Kidney glomerular epithelial cell (primary cell): ENCODE measurements at regions not wholly inside any gene's neighbourhood (a gene's known extent, or its start where the extent isn't known, plus 50 kb on each side); places are given as distances from the start of the nearest gene placed in this dataset.

Experiments
- DNase-seq: peaks from one replicate; lab custom pipeline; 2025; lab: John Stamatoyannopoulos, UW

DNA sequence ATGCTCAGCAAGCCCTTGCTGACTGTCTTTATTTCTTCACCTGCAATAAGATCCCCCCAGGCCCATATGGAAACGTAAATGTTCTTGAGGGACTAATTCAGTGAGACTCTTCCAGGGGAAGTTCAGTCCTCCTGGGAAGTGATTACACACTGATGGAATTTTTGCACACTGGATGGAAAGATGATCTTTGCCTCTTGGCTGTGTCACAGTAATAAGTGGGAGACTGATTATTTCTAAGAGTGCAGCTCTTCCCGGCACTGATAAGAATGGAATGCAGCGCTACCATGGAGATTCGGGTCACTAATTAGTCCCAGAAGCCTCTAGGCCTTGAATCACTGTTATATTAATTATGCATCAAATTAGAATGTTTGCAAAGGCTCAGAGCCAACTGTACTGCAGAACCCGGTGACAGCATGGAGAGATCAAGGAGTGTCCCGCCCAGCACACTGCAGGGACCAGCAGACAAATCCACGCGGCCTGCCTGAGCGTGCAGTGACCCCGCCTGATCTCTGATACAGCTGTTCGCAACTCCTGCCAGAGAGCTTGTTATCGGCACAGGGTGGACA, 178.3 kb downstream of the SNX19 start:
- peak; percentile 97 for DNase-seq

GRCh38 chr11:130738611-130739010, 177.7 kb downstream of the SNX19 start:
- peak; percentile 83 for DNase-seq

- peak; percentile 10 for DNase-seq
These were observed 175.5 kb downstream of the SNX19 start for GRCh38 chr11:130740819-130741218.

GRCh38 chr11:130744794-130745193, 171.5 kb downstream of the SNX19 start:
- no peak for DNase-seq

DNA sequence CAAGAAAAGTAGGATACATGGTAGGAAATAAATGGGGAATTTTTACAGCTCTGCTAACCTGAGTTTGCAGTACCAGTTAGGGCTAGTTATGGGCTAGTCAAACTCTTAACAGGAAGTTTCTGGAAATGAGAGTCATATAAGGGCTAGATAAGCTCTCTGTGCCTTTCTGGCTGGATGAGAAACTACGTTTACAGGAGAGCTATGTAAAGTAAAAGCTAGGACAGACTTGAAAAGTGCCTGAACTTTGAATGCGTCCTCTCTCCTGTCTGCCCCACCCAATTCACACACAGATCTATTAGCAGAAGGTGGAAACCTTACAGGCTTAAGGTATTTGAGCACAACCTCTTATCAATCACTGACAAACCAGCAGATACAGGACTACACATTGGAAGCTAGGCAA, 167.1 kb downstream of the SNX19 start:
- DNase-seq: no peak

DNA sequence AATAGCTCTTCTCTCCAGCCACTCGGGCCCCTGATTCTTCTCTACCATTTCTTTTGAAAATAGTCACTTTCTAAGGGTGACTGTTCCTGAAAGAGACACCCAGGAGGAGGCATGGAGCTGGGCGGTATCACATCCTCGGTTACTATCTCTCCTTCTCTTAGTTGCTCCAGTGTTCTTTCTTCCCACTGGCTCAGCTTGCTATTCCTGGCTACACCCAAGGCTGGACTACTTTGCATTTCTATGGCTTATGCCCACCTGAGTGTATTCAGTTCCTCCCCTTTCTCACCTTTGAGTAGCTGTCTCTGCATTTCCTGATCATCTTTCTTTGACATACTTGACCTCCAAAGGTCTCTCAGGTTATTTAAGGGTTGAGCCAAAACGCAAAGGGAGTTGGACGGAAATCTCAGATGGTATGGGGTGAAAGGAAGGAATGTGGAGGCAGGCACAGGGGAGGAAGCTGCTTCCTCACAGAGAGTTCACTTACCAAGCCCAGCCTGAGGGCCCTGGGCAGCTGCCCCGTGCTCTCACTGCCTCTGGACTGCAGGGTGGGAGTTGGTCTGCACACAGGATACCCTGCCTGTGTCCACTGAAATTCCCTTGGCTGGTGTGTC, 155.7 kb downstream of the SNX19 start:
- DNase-seq: no peak

DNA sequence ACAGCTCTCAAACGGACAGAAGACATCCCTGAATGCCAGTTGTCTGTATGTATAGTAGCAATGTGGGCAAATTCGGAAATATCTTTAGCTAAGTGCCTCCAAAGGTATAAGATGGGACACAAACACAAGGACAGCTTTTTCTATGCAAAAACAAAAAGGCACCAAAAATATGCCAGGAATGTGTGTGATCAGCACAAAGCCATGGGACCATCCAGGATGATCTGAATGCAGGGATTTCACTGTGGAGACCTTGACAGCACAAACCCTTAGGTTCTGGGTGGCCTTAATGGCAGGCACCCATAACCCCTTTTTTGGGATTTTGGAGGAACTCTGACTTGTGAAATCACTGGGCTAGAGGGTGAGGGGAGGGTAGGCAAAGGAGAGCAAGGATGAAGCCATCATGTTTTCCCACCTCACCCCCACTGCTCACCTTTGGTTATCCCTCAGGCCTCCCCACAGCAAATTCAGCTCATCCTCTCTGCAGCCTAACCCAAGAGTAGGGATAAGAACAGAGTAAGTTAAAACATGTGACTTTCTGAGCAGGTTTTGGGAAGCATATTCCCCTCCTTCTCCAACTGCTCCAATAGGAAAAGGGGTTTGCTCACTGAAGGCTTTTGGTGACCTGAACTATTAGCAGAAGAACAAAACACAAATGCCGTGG, 154.6 kb downstream of the SNX19 start:
- DNase-seq: no peak

DNA sequence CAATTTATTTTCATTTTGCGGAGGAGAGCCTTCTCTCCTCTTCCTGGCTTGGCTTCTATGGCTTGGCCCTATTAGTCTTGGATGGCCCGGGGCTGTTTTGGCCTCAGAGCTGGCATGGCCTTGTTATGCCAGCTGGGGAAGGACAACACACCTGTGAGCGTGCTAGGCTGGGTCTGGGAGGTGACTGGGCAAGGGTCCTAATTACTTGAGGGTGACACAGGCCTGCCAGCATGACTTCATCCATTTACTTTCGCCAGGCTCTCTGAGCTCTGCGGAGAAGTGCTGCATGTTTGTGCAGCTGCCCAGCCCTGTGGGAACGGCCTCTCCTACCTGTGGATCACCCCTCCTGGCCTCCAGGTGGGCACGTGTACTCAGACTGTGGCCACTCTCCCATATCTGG, 153.6 kb downstream of the SNX19 start:
- no peak for DNase-seq

DNA sequence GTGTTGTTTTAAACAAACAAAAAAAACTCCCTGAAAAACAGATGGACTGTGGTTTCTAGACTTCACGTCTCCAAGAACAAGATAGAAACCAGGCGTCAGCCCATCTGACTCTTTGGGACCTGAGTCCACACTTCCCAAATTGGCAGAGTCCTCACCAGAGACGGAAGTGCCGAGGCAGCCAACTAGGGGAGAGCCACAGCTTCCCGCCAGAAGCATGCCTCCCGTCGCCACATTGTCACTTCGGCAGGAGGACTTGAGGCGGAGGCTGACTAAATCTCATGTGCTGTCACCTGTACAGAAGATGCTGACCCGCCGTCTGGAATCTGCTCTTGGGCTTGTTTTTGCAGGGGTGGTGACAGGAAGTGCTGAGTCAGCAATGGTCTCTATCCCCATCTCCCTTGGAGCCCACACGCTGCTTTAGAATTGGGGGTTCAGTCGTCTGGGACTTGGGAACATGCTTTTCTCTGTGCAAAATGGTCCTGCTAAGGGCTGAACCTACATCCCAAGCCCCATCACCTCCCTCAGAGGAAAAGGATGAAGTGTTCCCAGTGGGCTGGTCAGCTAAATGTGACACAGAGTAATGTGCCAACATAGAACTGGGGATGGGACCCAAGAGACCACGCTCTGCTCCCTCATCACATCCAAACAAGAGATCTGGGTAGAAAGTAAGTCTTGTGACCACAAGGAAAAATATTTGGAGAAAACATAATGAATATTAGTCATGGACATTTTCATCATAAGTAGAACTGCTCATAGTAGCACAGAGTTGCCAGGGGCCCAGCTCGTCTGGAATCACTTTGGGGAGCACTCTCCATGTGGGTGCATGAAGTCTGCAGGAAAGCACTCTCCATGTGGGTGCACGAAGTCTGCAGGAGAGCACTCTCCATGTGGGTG, 152.9 kb downstream of the SNX19 start:
- no peak for DNase-seq

- DNase-seq: peak; percentile 65
These were observed 150.9 kb downstream of the SNX19 start for GRCh38 chr11:130765406-130765805.

- no peak for DNase-seq
These were observed 150.2 kb downstream of the SNX19 start for GRCh38 chr11:130765951-130766649.

DNA sequence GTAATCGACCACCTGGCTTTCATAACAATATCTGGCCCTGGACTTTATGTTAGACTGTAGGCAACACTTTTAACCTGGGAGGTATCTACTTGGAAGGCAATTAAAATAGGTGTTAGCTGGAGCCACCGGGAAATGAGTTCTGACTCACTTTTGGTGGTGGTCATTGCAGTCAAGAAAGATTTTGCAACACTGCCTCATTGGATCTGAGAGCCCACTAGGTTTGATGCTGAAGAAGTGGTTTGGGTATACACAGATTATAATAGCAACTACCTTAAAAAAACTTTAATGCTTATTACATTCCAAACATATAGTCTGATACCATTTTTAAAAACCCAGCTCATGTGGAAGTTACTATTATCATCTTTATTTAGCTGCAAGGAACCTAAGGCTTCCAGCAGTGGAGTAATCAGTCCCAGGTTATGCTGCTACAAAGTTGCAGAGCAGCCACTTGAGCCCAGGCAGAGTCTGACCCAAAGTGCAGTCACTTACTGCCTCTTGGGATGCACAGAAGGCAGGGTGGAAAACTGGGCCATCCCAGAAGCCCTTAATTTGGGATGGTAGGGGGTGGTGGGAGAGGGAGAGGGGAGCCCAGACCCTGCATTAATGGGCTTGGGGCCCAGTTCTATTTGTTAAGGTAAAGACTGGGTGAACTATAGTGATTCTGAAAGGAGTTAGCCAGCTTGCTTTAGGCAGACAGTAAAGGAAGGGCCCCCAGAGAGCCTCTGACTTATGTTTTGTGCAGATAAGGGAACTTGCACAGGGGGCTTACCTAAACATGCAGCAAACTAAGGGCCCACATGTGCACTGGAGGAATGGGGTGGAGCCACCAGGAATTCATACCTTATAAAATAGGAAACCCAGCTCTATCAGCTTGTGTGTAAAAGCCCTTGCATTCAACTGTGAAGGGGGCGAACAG, 149.4 kb downstream of the SNX19 start:
- no peak for DNase-seq

- DNase-seq: peak; percentile 70
These were observed 146.3 kb downstream of the SNX19 start for GRCh38 chr11:130769782-130770535.

DNA sequence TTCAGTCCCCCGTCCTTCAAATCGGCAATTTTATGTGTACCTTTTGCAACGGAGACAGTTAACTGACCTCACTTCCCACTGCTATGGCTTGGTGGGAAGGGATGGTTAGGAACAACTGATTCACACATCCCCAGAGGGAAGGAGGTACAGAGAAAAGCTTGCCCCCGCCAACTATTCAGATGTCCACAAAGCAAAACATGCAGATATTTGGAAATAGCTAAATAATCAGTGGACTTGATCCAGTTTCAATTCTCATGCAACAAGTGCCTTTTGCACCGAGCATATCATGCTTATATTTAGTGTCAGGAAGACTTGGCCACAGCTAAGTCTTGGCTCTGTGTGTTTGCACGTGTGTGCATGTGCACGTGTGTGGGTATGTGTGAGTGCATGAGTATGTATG, 144.6 kb downstream of the SNX19 start:
- DNase-seq: no peak

- peak; percentile 90 for DNase-seq
These were observed 143.7 kb downstream of the SNX19 start for GRCh38 chr11:130772266-130773227.

DNA sequence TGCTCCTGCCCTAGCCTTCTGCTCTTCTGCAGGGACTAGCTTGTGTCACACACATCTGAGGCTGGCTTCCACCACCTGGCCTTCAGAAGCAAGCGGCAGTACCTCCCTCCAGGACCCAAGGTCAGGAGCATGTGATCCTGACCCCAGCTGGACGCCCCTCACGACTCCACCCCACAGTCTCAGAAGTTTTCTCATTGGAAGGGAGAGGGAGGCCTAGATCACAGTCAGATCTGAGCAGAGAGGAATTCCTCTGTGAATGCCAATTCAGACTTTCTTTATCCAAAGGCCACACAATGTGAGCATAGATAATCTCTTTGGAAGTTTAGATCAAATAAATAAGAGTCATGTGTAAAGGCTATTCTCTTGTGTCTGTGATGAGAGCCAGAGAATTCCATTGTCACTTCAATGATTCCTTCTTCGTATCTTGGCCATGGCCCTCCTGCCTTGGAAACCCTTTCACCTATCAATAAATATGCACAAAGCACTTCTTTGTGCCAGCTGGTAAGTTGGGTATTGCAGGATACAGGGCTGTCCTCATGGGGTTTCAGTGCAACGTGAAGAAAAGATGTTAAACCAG, 142.9 kb downstream of the SNX19 start:
- DNase-seq: no peak

GRCh38 chr11:130774703-130775102, 141.6 kb downstream of the SNX19 start:
- no peak for DNase-seq

DNA sequence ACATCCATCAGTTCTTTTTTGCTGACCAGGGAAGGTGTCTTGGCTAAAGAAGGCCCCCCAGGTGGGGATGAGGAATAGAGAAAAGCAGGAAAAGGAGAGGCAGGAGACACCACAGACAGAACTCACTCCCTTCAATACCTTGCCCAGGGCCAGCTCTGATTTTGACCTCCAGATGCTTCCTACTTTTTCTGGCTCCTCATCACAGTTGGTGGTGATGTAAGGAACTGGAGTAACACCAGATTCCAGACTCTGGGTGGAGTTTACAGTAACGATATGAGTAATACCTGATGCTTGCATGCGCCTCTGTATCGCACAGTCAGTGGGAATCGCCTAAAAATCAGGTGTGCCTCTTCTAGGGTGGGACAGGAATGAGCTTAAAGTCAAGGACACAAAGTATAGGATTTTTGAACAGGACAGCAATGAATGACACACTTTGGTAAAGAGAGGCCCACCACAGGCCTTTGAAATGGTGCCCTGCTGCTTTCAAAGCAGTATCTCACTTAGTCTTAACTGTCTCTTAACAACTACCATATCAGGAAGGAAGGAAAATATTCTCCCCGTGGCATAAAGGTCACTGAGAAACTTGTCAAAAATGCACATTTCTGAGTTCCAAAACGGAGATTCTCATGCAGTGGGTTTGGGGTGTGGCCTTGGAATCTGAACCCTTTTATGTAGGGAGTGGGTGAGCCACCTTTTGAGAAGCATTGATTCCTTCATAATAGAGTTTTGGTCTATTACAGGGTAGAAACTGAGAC, 140.8 kb downstream of the SNX19 start:
- DNase-seq: no peak
